ENCODE measurements at regions not wholly inside any gene's neighbourhood (a gene's known extent, or its start where the extent isn't known, plus 50 kb on each side); places are given as distances from the start of the nearest gene placed in this dataset.

DNA sequence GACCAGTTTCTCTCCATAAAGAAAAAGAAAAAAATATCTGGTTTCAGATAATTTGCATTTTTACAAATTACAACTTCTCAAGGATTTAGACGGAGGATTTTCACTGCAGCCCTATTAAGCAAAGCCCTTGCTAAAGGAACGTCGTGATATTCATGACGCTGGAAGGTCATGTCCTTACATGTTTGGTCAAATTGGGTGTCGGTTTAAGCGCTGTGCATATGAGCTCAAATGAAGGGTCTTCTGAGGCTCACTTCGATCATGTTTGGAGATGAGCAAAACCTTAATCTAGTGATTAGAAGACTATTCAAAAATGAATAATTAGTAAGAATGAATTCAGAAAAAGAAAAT, 67.3 kb upstream of the USP15 start (continued):
- TF ChIP-seq, protein P1, sequence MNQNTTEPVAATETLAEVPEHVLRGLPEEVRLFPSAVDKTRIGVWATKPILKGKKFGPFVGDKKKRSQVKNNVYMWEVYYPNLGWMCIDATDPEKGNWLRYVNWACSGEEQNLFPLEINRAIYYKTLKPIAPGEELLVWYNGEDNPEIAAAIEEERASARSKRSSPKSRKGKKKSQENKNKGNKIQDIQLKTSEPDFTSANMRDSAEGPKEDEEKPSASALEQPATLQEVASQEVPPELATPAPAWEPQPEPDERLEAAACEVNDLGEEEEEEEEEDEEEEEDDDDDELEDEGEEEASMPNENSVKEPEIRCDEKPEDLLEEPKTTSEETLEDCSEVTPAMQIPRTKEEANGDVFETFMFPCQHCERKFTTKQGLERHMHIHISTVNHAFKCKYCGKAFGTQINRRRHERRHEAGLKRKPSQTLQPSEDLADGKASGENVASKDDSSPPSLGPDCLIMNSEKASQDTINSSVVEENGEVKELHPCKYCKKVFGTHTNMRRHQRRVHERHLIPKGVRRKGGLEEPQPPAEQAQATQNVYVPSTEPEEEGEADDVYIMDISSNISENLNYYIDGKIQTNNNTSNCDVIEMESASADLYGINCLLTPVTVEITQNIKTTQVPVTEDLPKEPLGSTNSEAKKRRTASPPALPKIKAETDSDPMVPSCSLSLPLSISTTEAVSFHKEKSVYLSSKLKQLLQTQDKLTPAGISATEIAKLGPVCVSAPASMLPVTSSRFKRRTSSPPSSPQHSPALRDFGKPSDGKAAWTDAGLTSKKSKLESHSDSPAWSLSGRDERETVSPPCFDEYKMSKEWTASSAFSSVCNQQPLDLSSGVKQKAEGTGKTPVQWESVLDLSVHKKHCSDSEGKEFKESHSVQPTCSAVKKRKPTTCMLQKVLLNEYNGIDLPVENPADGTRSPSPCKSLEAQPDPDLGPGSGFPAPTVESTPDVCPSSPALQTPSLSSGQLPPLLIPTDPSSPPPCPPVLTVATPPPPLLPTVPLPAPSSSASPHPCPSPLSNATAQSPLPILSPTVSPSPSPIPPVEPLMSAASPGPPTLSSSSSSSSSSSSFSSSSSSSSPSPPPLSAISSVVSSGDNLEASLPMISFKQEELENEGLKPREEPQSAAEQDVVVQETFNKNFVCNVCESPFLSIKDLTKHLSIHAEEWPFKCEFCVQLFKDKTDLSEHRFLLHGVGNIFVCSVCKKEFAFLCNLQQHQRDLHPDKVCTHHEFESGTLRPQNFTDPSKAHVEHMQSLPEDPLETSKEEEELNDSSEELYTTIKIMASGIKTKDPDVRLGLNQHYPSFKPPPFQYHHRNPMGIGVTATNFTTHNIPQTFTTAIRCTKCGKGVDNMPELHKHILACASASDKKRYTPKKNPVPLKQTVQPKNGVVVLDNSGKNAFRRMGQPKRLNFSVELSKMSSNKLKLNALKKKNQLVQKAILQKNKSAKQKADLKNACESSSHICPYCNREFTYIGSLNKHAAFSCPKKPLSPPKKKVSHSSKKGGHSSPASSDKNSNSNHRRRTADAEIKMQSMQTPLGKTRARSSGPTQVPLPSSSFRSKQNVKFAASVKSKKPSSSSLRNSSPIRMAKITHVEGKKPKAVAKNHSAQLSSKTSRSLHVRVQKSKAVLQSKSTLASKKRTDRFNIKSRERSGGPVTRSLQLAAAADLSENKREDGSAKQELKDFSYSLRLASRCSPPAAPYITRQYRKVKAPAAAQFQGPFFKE (tag by site-specific recombination; IDR thresholded peaks at IDR 0.05; ENCODE audit: borderline replicate concordance): no peak

DNA sequence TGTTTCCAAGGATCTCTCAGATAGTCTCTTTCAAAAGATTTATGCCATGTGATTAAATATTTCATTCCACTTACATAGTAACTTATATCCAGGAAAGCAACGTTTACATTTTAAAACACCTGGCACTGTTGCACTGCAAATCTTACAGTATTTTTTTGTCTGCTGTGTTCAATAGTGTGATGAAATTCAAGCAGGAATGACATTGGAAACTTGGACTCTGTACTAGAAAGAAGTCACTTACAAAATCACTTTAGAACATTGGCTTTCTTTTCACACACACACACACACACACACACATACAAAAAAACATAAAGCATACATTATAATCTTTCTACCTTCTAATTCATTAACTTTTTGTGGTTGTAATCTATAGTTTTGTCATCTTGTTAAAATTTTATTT, 66.2 kb upstream of the USP15 start:
- POLR2A ChIA-PET: no interaction called here
- Histone ChIP-seq H3K4me3 (ENCODE audit: low read depth, low read length) (no peak overlapping the region), H3K9me3 (ENCODE audit: control insufficient read depth, insufficient read depth, low read depth, low read length) (no peaks in the 10 kb centered on the region), H3K27ac (ENCODE audit: extremely low read depth, low read depth, low read length) (no peak overlapping the region), H3K4me1 (ENCODE audit: control insufficient read depth, insufficient read depth, low read length) (peaks cover 6% of the 10 kb centered on the region; the same call in 1 of the 2 replicates), H3K36me3 (ENCODE audit: control insufficient read depth in 2 of 2, insufficient read depth in 1 of 2, low read length in 2 of 2) (no peaks in the 10 kb centered on the region)
- CTCF ChIA-PET: interaction anchor here (0.7 to 1.2 kb wide), 2 partner anchors 16 to 1505 kb away, joined by 3 read pairs; no protein-coding TSS in a partner anchor
- TF ChIP-seq, protein P2, sequence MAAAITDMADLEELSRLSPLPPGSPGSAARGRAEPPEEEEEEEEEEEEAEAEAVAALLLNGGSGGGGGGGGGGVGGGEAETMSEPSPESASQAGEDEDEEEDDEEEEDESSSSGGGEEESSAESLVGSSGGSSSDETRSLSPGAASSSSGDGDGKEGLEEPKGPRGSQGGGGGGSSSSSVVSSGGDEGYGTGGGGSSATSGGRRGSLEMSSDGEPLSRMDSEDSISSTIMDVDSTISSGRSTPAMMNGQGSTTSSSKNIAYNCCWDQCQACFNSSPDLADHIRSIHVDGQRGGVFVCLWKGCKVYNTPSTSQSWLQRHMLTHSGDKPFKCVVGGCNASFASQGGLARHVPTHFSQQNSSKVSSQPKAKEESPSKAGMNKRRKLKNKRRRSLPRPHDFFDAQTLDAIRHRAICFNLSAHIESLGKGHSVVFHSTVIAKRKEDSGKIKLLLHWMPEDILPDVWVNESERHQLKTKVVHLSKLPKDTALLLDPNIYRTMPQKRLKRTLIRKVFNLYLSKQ (tag by site-specific recombination; IDR thresholded peaks at IDR 0.05; ENCODE audit: borderline replicate concordance): no peak
- TF ChIP-seq ZSCAN23 (tag by site-specific recombination; IDR thresholded peaks at IDR 0.05) (no peak), SALL2 (tag by site-specific recombination; IDR thresholded peaks at IDR 0.05; ENCODE audit: borderline replicate concordance) (no peak), ZNF585B (tag by site-specific recombination; IDR thresholded peaks at IDR 0.05) (no peak), ZNF791 (tag by site-specific recombination; IDR thresholded peaks at IDR 0.05) (no peak), ZNF266 (tag by site-specific recombination; IDR thresholded peaks at IDR 0.05; ENCODE audit: low read depth) (no peak), ZNF701 (tag by site-specific recombination; IDR thresholded peaks at IDR 0.05) (no peak), ZBTB7A (tag by site-specific recombination; IDR thresholded peaks at IDR 0.05; ENCODE audit: low read depth) (no peak), ZNF223 (tag by site-specific recombination; IDR thresholded peaks at IDR 0.05) (no peak), ZNF837 (tag by site-specific recombination; IDR thresholded peaks at IDR 0.05) (no peak), ZNF530 (tag by site-specific recombination; IDR thresholded peaks at IDR 0.05; ENCODE audit: low read depth) (no peak), OSR2 (tag by site-specific recombination; IDR thresholded peaks at IDR 0.05) (no peak), ZNF610 (tag by site-specific recombination; IDR thresholded peaks at IDR 0.05; ENCODE audit: borderline replicate concordance) (no peak)
- TF ChIP-seq, protein P3, sequence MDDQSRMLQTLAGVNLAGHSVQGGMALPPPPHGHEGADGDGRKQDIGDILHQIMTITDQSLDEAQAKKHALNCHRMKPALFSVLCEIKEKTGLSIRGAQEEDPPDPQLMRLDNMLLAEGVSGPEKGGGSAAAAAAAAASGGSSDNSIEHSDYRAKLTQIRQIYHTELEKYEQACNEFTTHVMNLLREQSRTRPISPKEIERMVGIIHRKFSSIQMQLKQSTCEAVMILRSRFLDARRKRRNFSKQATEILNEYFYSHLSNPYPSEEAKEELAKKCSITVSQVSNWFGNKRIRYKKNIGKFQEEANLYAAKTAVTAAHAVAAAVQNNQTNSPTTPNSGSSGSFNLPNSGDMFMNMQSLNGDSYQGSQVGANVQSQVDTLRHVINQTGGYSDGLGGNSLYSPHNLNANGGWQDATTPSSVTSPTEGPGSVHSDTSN (CRISPR knock-in tag; IDR thresholded peaks at IDR 0.05): no peak
- TF ChIP-seq, protein P4, sequence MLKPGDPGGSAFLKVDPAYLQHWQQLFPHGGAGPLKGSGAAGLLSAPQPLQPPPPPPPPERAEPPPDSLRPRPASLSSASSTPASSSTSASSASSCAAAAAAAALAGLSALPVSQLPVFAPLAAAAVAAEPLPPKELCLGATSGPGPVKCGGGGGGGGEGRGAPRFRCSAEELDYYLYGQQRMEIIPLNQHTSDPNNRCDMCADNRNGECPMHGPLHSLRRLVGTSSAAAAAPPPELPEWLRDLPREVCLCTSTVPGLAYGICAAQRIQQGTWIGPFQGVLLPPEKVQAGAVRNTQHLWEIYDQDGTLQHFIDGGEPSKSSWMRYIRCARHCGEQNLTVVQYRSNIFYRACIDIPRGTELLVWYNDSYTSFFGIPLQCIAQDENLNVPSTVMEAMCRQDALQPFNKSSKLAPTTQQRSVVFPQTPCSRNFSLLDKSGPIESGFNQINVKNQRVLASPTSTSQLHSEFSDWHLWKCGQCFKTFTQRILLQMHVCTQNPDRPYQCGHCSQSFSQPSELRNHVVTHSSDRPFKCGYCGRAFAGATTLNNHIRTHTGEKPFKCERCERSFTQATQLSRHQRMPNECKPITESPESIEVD (tag by site-specific recombination; IDR thresholded peaks at IDR 0.05): no peak
- TF ChIP-seq, protein P5, sequence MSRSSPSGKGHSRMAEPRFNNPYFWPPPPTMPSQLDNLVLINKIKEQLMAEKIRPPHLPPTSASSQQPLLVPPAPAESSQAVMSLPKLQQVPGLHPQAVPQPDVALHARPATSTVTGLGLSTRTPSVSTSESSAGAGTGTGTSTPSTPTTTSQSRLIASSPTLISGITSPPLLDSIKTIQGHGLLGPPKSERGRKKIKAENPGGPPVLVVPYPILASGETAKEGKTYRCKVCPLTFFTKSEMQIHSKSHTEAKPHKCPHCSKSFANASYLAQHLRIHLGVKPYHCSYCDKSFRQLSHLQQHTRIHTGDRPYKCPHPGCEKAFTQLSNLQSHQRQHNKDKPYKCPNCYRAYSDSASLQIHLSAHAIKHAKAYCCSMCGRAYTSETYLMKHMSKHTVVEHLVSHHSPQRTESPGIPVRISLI (tag by site-specific recombination; IDR thresholded peaks at IDR 0.05): no peak
- TF ChIP-seq, protein P6, sequence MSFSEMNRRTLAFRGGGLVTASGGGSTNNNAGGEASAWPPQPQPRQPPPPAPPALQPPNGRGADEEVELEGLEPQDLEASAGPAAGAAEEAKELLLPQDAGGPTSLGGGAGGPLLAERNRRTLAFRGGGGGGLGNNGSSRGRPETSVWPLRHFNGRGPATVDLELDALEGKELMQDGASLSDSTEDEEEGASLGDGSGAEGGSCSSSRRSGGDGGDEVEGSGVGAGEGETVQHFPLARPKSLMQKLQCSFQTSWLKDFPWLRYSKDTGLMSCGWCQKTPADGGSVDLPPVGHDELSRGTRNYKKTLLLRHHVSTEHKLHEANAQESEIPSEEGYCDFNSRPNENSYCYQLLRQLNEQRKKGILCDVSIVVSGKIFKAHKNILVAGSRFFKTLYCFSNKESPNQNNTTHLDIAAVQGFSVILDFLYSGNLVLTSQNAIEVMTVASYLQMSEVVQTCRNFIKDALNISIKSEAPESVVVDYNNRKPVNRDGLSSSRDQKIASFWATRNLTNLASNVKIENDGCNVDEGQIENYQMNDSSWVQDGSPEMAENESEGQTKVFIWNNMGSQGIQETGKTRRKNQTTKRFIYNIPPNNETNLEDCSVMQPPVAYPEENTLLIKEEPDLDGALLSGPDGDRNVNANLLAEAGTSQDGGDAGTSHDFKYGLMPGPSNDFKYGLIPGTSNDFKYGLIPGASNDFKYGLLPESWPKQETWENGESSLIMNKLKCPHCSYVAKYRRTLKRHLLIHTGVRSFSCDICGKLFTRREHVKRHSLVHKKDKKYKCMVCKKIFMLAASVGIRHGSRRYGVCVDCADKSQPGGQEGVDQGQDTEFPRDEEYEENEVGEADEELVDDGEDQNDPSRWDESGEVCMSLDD (tag by site-specific recombination; IDR thresholded peaks at IDR 0.05): no peak
- TF ChIP-seq, protein P7, sequence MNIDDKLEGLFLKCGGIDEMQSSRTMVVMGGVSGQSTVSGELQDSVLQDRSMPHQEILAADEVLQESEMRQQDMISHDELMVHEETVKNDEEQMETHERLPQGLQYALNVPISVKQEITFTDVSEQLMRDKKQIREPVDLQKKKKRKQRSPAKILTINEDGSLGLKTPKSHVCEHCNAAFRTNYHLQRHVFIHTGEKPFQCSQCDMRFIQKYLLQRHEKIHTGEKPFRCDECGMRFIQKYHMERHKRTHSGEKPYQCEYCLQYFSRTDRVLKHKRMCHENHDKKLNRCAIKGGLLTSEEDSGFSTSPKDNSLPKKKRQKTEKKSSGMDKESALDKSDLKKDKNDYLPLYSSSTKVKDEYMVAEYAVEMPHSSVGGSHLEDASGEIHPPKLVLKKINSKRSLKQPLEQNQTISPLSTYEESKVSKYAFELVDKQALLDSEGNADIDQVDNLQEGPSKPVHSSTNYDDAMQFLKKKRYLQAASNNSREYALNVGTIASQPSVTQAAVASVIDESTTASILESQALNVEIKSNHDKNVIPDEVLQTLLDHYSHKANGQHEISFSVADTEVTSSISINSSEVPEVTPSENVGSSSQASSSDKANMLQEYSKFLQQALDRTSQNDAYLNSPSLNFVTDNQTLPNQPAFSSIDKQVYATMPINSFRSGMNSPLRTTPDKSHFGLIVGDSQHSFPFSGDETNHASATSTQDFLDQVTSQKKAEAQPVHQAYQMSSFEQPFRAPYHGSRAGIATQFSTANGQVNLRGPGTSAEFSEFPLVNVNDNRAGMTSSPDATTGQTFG (tag by site-specific recombination; IDR thresholded peaks at IDR 0.05; ENCODE audit: borderline replicate concordance): no peak

All from HEK293 (cell line).